ENCODE measurements at regions not wholly inside any gene's neighbourhood (a gene's known extent, or its start where the extent isn't known, plus 50 kb on each side); places are given as distances from the start of the nearest gene placed in this dataset.

DNA sequence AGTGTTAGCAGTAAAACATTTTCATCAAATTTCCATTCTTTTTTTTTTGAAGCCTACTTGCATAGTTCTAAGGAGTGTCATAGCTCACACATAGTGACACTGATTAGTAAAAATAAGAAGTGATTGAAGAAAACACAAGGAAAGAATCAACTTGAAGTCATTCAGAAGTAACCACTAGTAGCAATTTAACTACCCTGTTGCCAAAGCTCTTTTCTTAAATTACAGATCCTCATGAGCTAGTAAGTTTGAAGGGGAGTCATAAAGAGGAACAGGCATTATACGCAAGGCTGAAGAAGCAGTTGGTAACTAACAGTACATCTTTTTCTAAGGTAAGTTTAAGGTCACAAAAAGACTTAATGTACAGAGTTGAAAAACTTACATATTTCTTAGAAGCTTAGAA lies 332.2 kb downstream of the CHRM3 start:
- CTCF ChIA-PET = no interaction called here
- DNase-seq (ENCODE audit: low read depth in 1 of 2, low spot score in 1 of 2) = no peak
- no peaks in the 10 kb centered on the region for H3K9me3 ChIP-seq
- H3K4me3 ChIP-seq = no peak overlapping the region
- ATAC-seq = no peak
- POLR2A ChIA-PET = no interaction called here
- WGBS (ENCODE audit: missing lambda C conversion rate) = 58% methylated on average over 1 of the region's 1 CpG
- no peak overlapping the region for H3K4me2 ChIP-seq
- TF ChIP-seq HOXB13 (CRISPR knock-in tag; IDR thresholded peaks at IDR 0.05; ENCODE audit: low read depth) (no peak), EHF (CRISPR knock-in tag; IDR thresholded peaks at IDR 0.05) (no peak), RFX5 (IDR thresholded peaks at IDR 0.05) (no peak), POLR2AphosphoS2 (conservative IDR thresholded peaks at IDR 0.05; ENCODE audit: low read length) (no peak), EP300 (IDR thresholded peaks at IDR 0.05) (no peak), GATA3 (IDR thresholded peaks at IDR 0.05; ENCODE audit: borderline replicate concordance) (no peak), HEYL (CRISPR knock-in tag; IDR thresholded peaks at IDR 0.05) (no peak), CHD4 (IDR thresholded peaks at IDR 0.05; ENCODE audit: borderline replicate concordance) (no peak), TP53 (CRISPR knock-in tag; IDR thresholded peaks at IDR 0.05) (no peak), CEBPB (IDR thresholded peaks at IDR 0.05) (no peak), HDAC2 (IDR thresholded peaks at IDR 0.05) (no peak), FOSL2 (IDR thresholded peaks at IDR 0.05) (no peak), FOSL2 (CRISPR knock-in tag; IDR thresholded peaks at IDR 0.05) (no peak), CBX8 (IDR thresholded peaks at IDR 0.05) (no peak), MYC (IDR thresholded peaks at IDR 0.05; ENCODE audit: borderline replicate concordance, low read length) (no peak), NPAS2 (CRISPR knock-in tag; IDR thresholded peaks at IDR 0.05; ENCODE audit: borderline replicate concordance) (no peak), ESRRA (IDR thresholded peaks at IDR 0.05; ENCODE audit: borderline replicate concordance, low read length) (no peak)
- TF ChIP-seq, protein P1, sequence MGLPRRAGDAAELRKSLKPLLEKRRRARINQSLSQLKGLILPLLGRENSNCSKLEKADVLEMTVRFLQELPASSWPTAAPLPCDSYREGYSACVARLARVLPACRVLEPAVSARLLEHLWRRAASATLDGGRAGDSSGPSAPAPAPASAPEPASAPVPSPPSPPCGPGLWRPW (IDR thresholded peaks at IDR 0.05) = no peak
- TF ChIP-seq, protein P2, sequence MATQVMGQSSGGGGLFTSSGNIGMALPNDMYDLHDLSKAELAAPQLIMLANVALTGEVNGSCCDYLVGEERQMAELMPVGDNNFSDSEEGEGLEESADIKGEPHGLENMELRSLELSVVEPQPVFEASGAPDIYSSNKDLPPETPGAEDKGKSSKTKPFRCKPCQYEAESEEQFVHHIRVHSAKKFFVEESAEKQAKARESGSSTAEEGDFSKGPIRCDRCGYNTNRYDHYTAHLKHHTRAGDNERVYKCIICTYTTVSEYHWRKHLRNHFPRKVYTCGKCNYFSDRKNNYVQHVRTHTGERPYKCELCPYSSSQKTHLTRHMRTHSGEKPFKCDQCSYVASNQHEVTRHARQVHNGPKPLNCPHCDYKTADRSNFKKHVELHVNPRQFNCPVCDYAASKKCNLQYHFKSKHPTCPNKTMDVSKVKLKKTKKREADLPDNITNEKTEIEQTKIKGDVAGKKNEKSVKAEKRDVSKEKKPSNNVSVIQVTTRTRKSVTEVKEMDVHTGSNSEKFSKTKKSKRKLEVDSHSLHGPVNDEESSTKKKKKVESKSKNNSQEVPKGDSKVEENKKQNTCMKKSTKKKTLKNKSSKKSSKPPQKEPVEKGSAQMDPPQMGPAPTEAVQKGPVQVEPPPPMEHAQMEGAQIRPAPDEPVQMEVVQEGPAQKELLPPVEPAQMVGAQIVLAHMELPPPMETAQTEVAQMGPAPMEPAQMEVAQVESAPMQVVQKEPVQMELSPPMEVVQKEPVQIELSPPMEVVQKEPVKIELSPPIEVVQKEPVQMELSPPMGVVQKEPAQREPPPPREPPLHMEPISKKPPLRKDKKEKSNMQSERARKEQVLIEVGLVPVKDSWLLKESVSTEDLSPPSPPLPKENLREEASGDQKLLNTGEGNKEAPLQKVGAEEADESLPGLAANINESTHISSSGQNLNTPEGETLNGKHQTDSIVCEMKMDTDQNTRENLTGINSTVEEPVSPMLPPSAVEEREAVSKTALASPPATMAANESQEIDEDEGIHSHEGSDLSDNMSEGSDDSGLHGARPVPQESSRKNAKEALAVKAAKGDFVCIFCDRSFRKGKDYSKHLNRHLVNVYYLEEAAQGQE (IDR thresholded peaks at IDR 0.05) = no peak
- H3K4me1 ChIP-seq = peaks cover 11% of the 10 kb centered on the region
- no peak overlapping the region for H3K27ac ChIP-seq
- FAIRE-seq = no peak

DNA sequence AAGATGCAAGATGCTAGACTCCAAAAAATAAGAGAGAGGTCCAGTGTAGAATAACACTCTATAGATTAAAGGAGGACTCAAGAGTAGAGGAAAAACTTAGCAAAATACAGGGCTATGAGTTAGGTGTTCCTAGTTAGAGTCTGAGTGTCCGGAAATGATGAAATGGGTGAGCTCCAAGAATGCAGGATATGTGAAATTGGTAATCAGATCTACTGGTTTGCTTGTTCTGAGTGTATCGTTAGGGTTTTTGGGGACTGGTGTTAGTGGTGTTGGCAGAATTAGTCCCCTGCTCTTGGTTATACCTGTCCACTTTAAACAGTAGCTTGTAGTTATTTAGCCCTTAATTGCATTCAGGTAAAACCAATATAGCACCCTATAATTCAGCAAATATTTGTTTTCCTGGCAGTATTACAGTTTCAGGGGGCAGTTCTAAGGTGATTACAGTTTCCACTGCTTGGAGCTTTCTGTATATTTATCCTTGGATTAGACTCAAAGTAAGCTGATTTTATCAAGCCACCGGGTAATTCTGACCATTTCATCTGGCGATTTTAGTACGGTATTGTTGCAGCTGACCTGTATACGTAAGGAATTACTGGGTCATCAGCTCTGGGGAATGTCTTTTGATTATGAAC lies 332.7 kb downstream of the CHRM3 start:
- Histone ChIP-seq H3K27ac (no peak overlapping the region), H3K9me3 (no peaks in the 10 kb centered on the region), H3K4me2 (no peak overlapping the region), H3K4me3 (no peak overlapping the region), H3K4me1 (peaks cover 11% of the 10 kb centered on the region)
- DNase-seq (ENCODE audit: low read depth in 1 of 2, low spot score in 1 of 2) (no peak), FAIRE-seq (no peak), ATAC-seq (no peak)
- WGBS (ENCODE audit: missing lambda C conversion rate) = 63% methylated on average over 6 of the region's 6 CpGs
- ChIA-PET CTCF (interaction anchor here (0.6 to 1.4 kb wide), 3 partner anchors 179 to 622 kb away, joined by 3 to 4 read pairs (median 3); no protein-coding TSS in a partner anchor), POLR2A (no interaction called here)
- TF ChIP-seq HOXB5 (CRISPR knock-in tag; IDR thresholded peaks at IDR 0.05) = no peak
- TF ChIP-seq CHD4 (IDR thresholded peaks at IDR 0.05; ENCODE audit: borderline replicate concordance) = no peak
- TF ChIP-seq SREBF2 (IDR thresholded peaks at IDR 0.05) = no peak
- no peak for TF ChIP-seq EHMT2 (IDR thresholded peaks at IDR 0.05; ENCODE audit: low read depth)
- TF ChIP-seq TP53 (CRISPR knock-in tag; IDR thresholded peaks at IDR 0.05) = no peak
- no peak for TF ChIP-seq FOSL2 (IDR thresholded peaks at IDR 0.05)
- no peak for TF ChIP-seq FOSL2 (CRISPR knock-in tag; IDR thresholded peaks at IDR 0.05)
- no peak for TF ChIP-seq ZNF302 (CRISPR knock-in tag; IDR thresholded peaks at IDR 0.05)
- TF ChIP-seq PHF8 (IDR thresholded peaks at IDR 0.05; ENCODE audit: borderline replicate concordance, low read depth) = no peak
- TF ChIP-seq MAFK (IDR thresholded peaks at IDR 0.05; ENCODE audit: partially characterized antibody) = no peak
- TF ChIP-seq SMC3 (IDR thresholded peaks at IDR 0.05) = no peak
- no peak for TF ChIP-seq HOXA7 (CRISPR knock-in tag; IDR thresholded peaks at IDR 0.05)
- no peak for TF ChIP-seq NFE2L2 (conservative IDR thresholded peaks at IDR 0.05; ENCODE audit: low read length)
- TF ChIP-seq, protein P2 (IDR thresholded peaks at IDR 0.05) = no peak
- no peak for TF ChIP-seq MYC (IDR thresholded peaks at IDR 0.05; ENCODE audit: borderline replicate concordance, low read length)

All from A549 (cell line).